ENCODE measurements at regions not wholly inside any gene's neighbourhood (a gene's known extent, or its start where the extent isn't known, plus 50 kb on each side); places are given as distances from the start of the nearest gene placed in this dataset.

DNA sequence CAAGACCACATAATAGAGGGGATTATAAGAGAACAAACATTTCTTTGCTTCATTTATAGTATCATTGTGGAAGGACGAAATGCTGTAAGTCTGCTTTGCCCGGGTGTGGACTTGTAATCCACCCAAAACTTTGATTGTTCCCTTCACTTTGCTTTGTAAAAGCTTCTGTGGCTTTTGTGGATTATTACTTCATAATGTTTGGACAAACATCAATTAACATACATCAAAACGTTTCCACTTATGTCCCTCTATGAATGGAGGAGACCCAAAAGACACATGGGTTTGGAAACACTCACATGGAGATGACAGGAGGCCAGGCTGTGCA, 415.4 kb downstream of the SPRY1 start:
- Histone ChIP-seq H3K9ac (ENCODE audit: insufficient read length, low read depth) (no peak overlapping the region), H3K4me3 (ENCODE audit: insufficient read length, low read depth) (no peak overlapping the region), H3K4me1 (ENCODE audit: insufficient read depth, insufficient read length) (no peaks in the 10 kb centered on the region), H3K36me3 (ENCODE audit: insufficient read depth, insufficient read length, low read length) (no peaks in the 10 kb centered on the region), H3K27me3 (ENCODE audit: insufficient read depth, insufficient read length) (no peaks in the 10 kb centered on the region), H3K9me3 (ENCODE audit: insufficient read depth, low read length) (no peaks in the 10 kb centered on the region)
- TF ChIP-seq SUZ12 (IDR thresholded peaks at IDR 0.05; ENCODE audit: extremely low read depth, insufficient read depth, insufficient read length), result no peak
- TF ChIP-seq ZNF274 (IDR thresholded peaks at IDR 0.05; ENCODE audit: low read depth, low read length), result no peak
- no peak for TF ChIP-seq YY1 (IDR thresholded peaks at IDR 0.05; ENCODE audit: insufficient read depth, insufficient read length)
- no peak for DNase-seq (ENCODE audit: low read depth, low spot score)

DNA sequence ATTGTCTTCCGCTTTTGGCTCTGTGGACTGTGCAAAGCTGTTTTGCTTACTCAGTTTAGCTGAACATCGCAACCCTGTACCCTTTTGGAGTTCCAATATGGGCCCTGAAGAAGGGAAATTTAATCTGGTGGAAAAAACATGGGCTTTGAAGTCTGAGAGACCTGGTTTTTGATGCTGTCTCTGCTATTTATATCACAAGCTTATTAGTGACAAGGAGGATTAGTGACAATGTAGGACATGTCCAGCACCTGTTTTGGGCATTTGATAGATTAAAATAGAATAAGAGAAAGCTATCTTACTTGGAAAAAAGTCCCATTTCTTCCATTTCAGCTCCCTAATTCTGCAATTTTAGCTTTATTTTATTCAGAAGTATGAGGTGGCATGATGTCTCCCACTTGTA, 417.3 kb downstream of the SPRY1 start:
- H3K36me3 ChIP-seq (ENCODE audit: insufficient read depth, insufficient read length, low read length), result no peaks in the 10 kb centered on the region
- H3K4me3 ChIP-seq (ENCODE audit: insufficient read length, low read depth), result no peak overlapping the region
- TF ChIP-seq ZNF274 (IDR thresholded peaks at IDR 0.05; ENCODE audit: low read depth, low read length), result no peak
- TF ChIP-seq SUZ12 (IDR thresholded peaks at IDR 0.05; ENCODE audit: extremely low read depth, insufficient read depth, insufficient read length), result no peak
- no peak for DNase-seq (ENCODE audit: low read depth, low spot score)
- no peaks in the 10 kb centered on the region for H3K4me1 ChIP-seq (ENCODE audit: insufficient read depth, insufficient read length)
- H3K9ac ChIP-seq (ENCODE audit: insufficient read length, low read depth), result no peak overlapping the region
- H3K27me3 ChIP-seq (ENCODE audit: insufficient read depth, insufficient read length), result no peaks in the 10 kb centered on the region
- H3K9me3 ChIP-seq (ENCODE audit: insufficient read depth, low read length), result no peaks in the 10 kb centered on the region

DNA sequence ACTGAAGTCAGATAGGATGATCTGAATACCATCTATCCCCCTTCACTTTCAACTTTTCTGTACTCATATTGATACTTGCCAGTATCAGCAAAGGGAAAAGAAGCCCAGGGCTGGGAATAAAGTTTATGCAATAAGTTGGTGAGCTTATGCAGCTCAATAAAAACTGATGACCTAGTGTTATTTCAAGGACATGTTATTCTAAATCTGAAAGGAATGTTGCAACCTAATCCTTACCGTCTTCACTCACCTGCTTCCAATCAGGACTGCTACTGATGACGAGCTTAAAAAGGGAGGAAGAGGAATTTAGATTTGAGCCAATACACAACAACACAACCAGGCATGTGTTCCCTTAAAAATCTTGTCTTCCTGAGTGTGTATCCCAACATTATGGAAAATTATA, 419.9 kb downstream of the SPRY1 start:
- TF ChIP-seq YY1 (IDR thresholded peaks at IDR 0.05; ENCODE audit: insufficient read depth, insufficient read length), result no peak
- no peaks in the 10 kb centered on the region for H3K4me1 ChIP-seq (ENCODE audit: insufficient read depth, insufficient read length)

DNA sequence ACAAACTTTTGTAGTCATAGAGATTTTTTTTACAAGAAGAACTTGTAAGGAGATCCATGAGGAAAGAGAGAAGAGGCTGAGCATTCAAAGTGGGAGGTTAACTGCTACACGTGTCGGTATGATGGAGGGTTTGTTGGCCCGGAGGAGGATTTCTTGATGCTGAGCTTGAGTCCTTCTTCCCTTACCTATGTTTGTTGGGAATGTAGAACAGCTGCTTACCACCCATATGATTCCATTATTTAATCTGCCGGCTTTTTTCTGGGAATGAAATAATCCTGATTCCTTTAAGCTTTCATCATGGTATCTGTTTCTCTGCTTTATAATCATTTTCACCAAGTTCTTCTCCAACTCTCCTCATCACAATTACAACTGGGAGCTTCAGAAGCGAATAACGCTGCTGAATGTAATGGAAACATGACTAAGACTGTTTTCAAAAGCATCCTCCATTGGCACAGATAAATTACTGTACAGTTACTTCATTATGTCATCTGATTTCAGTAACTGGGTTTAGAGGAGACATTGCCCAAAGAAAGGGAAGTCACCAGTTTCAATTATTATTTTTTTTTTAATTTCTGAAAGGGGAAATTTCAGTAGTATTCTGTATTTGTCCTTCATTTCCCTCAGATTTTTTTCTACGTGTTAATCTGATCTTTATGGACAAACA, 420.6 kb downstream of the SPRY1 start:
- Histone ChIP-seq H3K4me3 (ENCODE audit: insufficient read length, low read depth) (no peak overlapping the region), H3K9me3 (ENCODE audit: insufficient read depth, low read length) (no peaks in the 10 kb centered on the region), H3K36me3 (ENCODE audit: insufficient read depth, insufficient read length, low read length) (no peaks in the 10 kb centered on the region), H3K9ac (ENCODE audit: insufficient read length, low read depth) (no peak overlapping the region), H3K27me3 (ENCODE audit: insufficient read depth, insufficient read length) (no peaks in the 10 kb centered on the region), H3K4me1 (ENCODE audit: insufficient read depth, insufficient read length) (no peaks in the 10 kb centered on the region)
- TF ChIP-seq ZNF274 (IDR thresholded peaks at IDR 0.05; ENCODE audit: low read depth, low read length), result no peak
- no peak for TF ChIP-seq YY1 (IDR thresholded peaks at IDR 0.05; ENCODE audit: insufficient read depth, insufficient read length)
- TF ChIP-seq SUZ12 (IDR thresholded peaks at IDR 0.05; ENCODE audit: extremely low read depth, insufficient read depth, insufficient read length), result no peak
- DNase-seq (ENCODE audit: low read depth, low spot score), result no peak

More for the DNA sequence above, 419.9 kb downstream of the SPRY1 start:
- DNase-seq (ENCODE audit: low read depth, low spot score), result no peak
- no peak overlapping the region for H3K4me3 ChIP-seq (ENCODE audit: insufficient read length, low read depth)
- H3K36me3 ChIP-seq (ENCODE audit: insufficient read depth, insufficient read length, low read length), result no peaks in the 10 kb centered on the region
- no peak overlapping the region for H3K9ac ChIP-seq (ENCODE audit: insufficient read length, low read depth)
- H3K9me3 ChIP-seq (ENCODE audit: insufficient read depth, low read length), result no peaks in the 10 kb centered on the region
- no peaks in the 10 kb centered on the region for H3K27me3 ChIP-seq (ENCODE audit: insufficient read depth, insufficient read length)

DNA sequence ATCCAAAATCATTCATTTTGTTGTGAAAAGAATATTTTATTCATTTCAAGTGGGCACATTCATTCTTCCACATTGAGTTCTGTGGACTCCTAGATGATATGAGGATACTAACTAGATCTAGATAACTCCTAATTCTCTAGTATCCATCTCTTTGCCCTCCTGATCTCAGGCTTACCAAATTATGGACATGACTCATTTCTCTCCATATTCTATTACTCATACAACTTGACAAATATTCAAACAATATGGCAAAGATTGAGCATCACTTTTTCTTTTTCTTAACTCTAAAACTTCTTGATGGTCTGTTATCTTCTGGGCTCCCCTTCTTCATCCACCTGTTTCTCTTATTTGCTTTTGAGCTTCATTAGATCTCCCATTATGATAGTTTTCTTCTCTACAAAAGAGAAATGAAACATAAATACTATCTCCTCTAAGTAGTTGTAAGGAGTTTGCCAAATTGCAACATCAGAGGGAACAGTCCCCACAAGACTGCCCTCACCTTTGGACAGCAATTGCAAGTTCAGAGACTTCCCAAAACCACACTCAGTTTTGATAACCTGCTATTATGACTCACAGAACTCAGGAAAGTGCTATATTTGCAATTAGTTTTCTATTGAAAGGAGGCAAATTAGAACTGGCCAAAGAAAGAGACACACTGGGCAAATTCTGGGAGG, 422.9 kb downstream of the SPRY1 start:
- no peak overlapping the region for H3K9ac ChIP-seq (ENCODE audit: insufficient read length, low read depth)
- no peaks in the 10 kb centered on the region for H3K27me3 ChIP-seq (ENCODE audit: insufficient read depth, insufficient read length)
- no peak for TF ChIP-seq YY1 (IDR thresholded peaks at IDR 0.05; ENCODE audit: insufficient read depth, insufficient read length)
- no peak for TF ChIP-seq ZNF274 (IDR thresholded peaks at IDR 0.05; ENCODE audit: low read depth, low read length)
- H3K36me3 ChIP-seq (ENCODE audit: insufficient read depth, insufficient read length, low read length), result no peaks in the 10 kb centered on the region
- DNase-seq (ENCODE audit: low read depth, low spot score), result no peak
- H3K4me1 ChIP-seq (ENCODE audit: insufficient read depth, insufficient read length), result no peaks in the 10 kb centered on the region
- no peak overlapping the region for H3K4me3 ChIP-seq (ENCODE audit: insufficient read length, low read depth)
- H3K9me3 ChIP-seq (ENCODE audit: insufficient read depth, low read length), result no peaks in the 10 kb centered on the region

DNA sequence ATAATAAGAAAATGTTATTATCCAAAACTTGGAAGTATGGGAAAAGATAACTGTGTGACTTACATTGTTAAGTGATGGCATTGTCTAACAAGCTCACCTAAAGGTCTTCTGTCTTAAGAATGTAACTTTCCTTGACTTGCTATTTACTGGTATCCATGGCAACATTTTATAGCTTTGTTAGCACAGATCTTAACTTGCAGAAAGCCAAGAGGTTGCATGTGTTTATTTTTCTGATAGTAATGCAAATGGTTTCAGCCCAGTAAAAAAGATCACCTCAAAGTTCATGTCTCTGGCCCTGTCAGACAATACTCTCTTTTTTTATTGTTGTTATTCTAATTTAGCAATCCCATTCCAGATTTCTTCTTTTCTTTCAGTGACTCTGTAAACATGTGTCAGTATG, 425.3 kb downstream of the SPRY1 start:
- H3K4me3 ChIP-seq (ENCODE audit: insufficient read length, low read depth), result no peak overlapping the region
- H3K9me3 ChIP-seq (ENCODE audit: insufficient read depth, low read length), result no peaks in the 10 kb centered on the region
- no peak for DNase-seq (ENCODE audit: low read depth, low spot score)
- H3K9ac ChIP-seq (ENCODE audit: insufficient read length, low read depth), result no peak overlapping the region
- TF ChIP-seq SUZ12 (IDR thresholded peaks at IDR 0.05; ENCODE audit: extremely low read depth, insufficient read depth, insufficient read length), result no peak
- TF ChIP-seq YY1 (IDR thresholded peaks at IDR 0.05; ENCODE audit: insufficient read depth, insufficient read length), result no peak
- TF ChIP-seq ZNF274 (IDR thresholded peaks at IDR 0.05; ENCODE audit: low read depth, low read length), result no peak
- H3K4me1 ChIP-seq (ENCODE audit: insufficient read depth, insufficient read length), result no peaks in the 10 kb centered on the region
- no peaks in the 10 kb centered on the region for H3K36me3 ChIP-seq (ENCODE audit: insufficient read depth, insufficient read length, low read length)
- no peaks in the 10 kb centered on the region for H3K27me3 ChIP-seq (ENCODE audit: insufficient read depth, insufficient read length)

DNA sequence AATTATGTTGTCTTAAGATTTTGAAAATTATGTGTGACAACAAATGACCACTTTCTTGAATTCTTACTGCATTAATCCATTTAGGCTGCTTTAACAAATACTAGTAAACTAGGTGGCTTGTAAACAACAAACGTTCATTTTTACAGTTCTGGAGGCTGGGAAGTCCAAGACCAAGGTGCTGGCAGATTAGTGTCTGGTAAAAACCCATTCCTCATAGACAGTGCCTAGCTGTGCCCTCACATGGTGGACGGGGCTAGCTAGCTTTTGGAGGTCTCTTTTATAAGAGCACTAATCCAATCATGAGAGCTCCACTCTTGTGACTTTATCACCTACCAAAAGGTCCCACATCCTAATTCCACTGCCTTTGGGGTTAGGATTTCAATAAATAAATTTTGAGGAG, 425.8 kb downstream of the SPRY1 start:
- Histone ChIP-seq H3K4me3 (ENCODE audit: insufficient read length, low read depth) (no peak overlapping the region), H3K4me1 (ENCODE audit: insufficient read depth, insufficient read length) (no peaks in the 10 kb centered on the region), H3K9ac (ENCODE audit: insufficient read length, low read depth) (no peak overlapping the region), H3K36me3 (ENCODE audit: insufficient read depth, insufficient read length, low read length) (no peaks in the 10 kb centered on the region), H3K27me3 (ENCODE audit: insufficient read depth, insufficient read length) (no peaks in the 10 kb centered on the region), H3K9me3 (ENCODE audit: insufficient read depth, low read length) (no peaks in the 10 kb centered on the region)
- DNase-seq (ENCODE audit: low read depth, low spot score), result no peak
- no peak for TF ChIP-seq SUZ12 (IDR thresholded peaks at IDR 0.05; ENCODE audit: extremely low read depth, insufficient read depth, insufficient read length)
- no peak for TF ChIP-seq ZNF274 (IDR thresholded peaks at IDR 0.05; ENCODE audit: low read depth, low read length)
- no peak for TF ChIP-seq YY1 (IDR thresholded peaks at IDR 0.05; ENCODE audit: insufficient read depth, insufficient read length)

Data from NT2/D1 (cell line).